Right atrium auricular region (tissue), 2 donors: ENCODE measurements at regions not wholly inside any gene's neighbourhood (a gene's known extent, or its start where the extent isn't known, plus 50 kb on each side); places are given as distances from the start of the nearest gene placed in this dataset.

Experiments
- DNase-seq: peaks from one replicate; pipeline ENCODE4 v3.0.0-alpha.2; 2019; ENCODE audit warnings: low spot score
- H3K27ac ChIP-seq, 2 donors: fragments of 200-600 bp; sonication (generic); 1 replicate in 1 of 2; 2 replicates in 1 of 2; pipeline ENCODE4 v1.5.1; 2016 to 2019
- H3K27me3 ChIP-seq, 2 donors: fragments of 200-600 bp; sonication (generic); one replicate each; pipeline versions ENCODE4 v1.5.1 to v1.6.0; 2017 to 2019
- H3K36me3 ChIP-seq: fragments of 200-600 bp; sonication (generic); one replicate; pipeline ENCODE4 v1.5.1; 2016
- H3K4me1 ChIP-seq, 2 donors: fragments of 200-600 bp; sonication (generic); one replicate each; pipeline versions ENCODE4 v1.5.1 to v1.6.0; 2017 to 2019
- H3K4me3 ChIP-seq, 2 donors: fragments of 200-600 bp; sonication (generic); 1 replicate in 1 of 2; 2 replicates in 1 of 2; pipeline ENCODE4 v1.5.1; 2017 to 2019; ENCODE audit warnings: mild to moderate bottlenecking in 1 of 2, moderate library complexity in 1 of 2
- H3K9me3 ChIP-seq, 2 donors: fragments of 200-600 bp; sonication (generic); one replicate each; pipeline ENCODE4 v1.5.1; 2019
- CTCF ChIP-seq, 2 donors: fragments of 200-600 bp; sonication (generic); IDR thresholded peaks; one replicate each; pipeline ENCODE4 v1.5.1; 2019; ENCODE audit warnings: antibody characterized with exemption in 2 of 2

GRCh38 chr13:84237143-84237542 lies 354.9 kb upstream of the SLITRK1 start:
- Histone ChIP-seq H3K4me1 (no peaks in the 10 kb centered on the region), H3K4me3 (no peak overlapping the region), H3K27ac (no peak overlapping the region), H3K36me3 (no peaks in the 10 kb centered on the region), H3K9me3 (no peaks in the 10 kb centered on the region), H3K27me3 (no peaks in the 10 kb centered on the region)
- TF ChIP-seq CTCF (IDR thresholded peaks at IDR 0.05) = no peak
- DNase-seq = no peak

- H3K27ac ChIP-seq = no peak overlapping the region
- H3K36me3 ChIP-seq = no peaks in the 10 kb centered on the region
- H3K9me3 ChIP-seq = no peaks in the 10 kb centered on the region
- no peak for DNase-seq
- H3K27me3 ChIP-seq = no peaks in the 10 kb centered on the region
- TF ChIP-seq CTCF (IDR thresholded peaks at IDR 0.05) = no peak
- no peaks in the 10 kb centered on the region for H3K4me1 ChIP-seq
- H3K4me3 ChIP-seq = no peak overlapping the region
These were observed 352.1 kb upstream of the SLITRK1 start for GRCh38 chr13:84234416-84234815.

GRCh38 chr13:84230568-84230967 lies 348.3 kb upstream of the SLITRK1 start:
- Histone ChIP-seq H3K27me3 (no peaks in the 10 kb centered on the region), H3K9me3 (no peaks in the 10 kb centered on the region), H3K4me3 (no peak overlapping the region), H3K27ac (no peak overlapping the region), H3K36me3 (no peaks in the 10 kb centered on the region), H3K4me1 (no peaks in the 10 kb centered on the region)
- TF ChIP-seq CTCF (IDR thresholded peaks at IDR 0.05) = no peak
- DNase-seq = no peak

- no peak for DNase-seq
- Histone ChIP-seq H3K27me3 (no peaks in the 10 kb centered on the region), H3K9me3 (no peaks in the 10 kb centered on the region), H3K4me3 (no peak overlapping the region), H3K27ac (no peak overlapping the region), H3K4me1 (no peaks in the 10 kb centered on the region), H3K36me3 (no peaks in the 10 kb centered on the region)
- no peak for TF ChIP-seq CTCF (IDR thresholded peaks at IDR 0.05)
These were observed 328.8 kb upstream of the SLITRK1 start for GRCh38 chr13:84211048-84211447.

- no peaks in the 10 kb centered on the region for H3K4me1 ChIP-seq
- TF ChIP-seq CTCF (IDR thresholded peaks at IDR 0.05) = no peak
- no peak overlapping the region for H3K27ac ChIP-seq
- H3K27me3 ChIP-seq = no peaks in the 10 kb centered on the region
- H3K4me3 ChIP-seq = no peak overlapping the region
- H3K36me3 ChIP-seq = no peaks in the 10 kb centered on the region
- no peak for DNase-seq
- no peaks in the 10 kb centered on the region for H3K9me3 ChIP-seq
These were observed 326.1 kb upstream of the SLITRK1 start for GRCh38 chr13:84208246-84208910.

- TF ChIP-seq CTCF (IDR thresholded peaks at IDR 0.05) = no peak
- no peaks in the 10 kb centered on the region for H3K27me3 ChIP-seq
- no peaks in the 10 kb centered on the region for H3K4me1 ChIP-seq
- no peak overlapping the region for H3K27ac ChIP-seq
- no peaks in the 10 kb centered on the region for H3K9me3 ChIP-seq
- H3K4me3 ChIP-seq = no peak overlapping the region
- no peak for DNase-seq
- no peaks in the 10 kb centered on the region for H3K36me3 ChIP-seq
These were observed 325.2 kb upstream of the SLITRK1 start for GRCh38 chr13:84207509-84207908.
